GM23338 (cell line): ENCODE measurements at regions not wholly inside any gene's neighbourhood (a gene's known extent, or its start where the extent isn't known, plus 50 kb on each side); places are given as distances from the start of the nearest gene placed in this dataset.

Experiments
- ATAC-seq: fragments of 200-7000 bp; cut with Tn5 transposase; 3 replicates; pipeline ENCODE4 v1.9.1; 2020
- DNase-seq: peaks from one replicate; pipeline ENCODE4 v3.0.0-alpha.2; 2015; ENCODE audit warnings: low spot score
- H2AFZ ChIP-seq: fragments of 200-600 bp; sonication (generic); 2 replicates; pipeline ENCODE4 v1.8.0; 2016; ENCODE audit warnings: antibody characterized with exemption, mild to moderate bottlenecking, moderate library complexity
- H3F3A ChIP-seq: fragments of 200-600 bp; sonication (generic); replicated peaks from 2 replicates; pipeline ENCODE4 v1.8.0; 2017; ENCODE audit warnings: antibody characterized with exemption, mixed run types, low read depth
- H3K27ac ChIP-seq: fragments of 200-600 bp; sonication (generic); 2 replicates; pipeline ENCODE4 v1.6.1; 2016; ENCODE audit warnings: low read depth
- H3K27me3 ChIP-seq: fragments of 200-600 bp; sonication (generic); 2 replicates; pipeline ENCODE4 v1.8.0; 2016; ENCODE audit warnings: mild to moderate bottlenecking, mixed run types, moderate library complexity; ENCODE audit not compliant: insufficient read depth
- H3K36me3 ChIP-seq: fragments of 200-600 bp; sonication (generic); 2 replicates; pipeline ENCODE4 v1.8.0; 2016; ENCODE audit warnings: mild to moderate bottlenecking; ENCODE audit not compliant: insufficient read depth
- H3K4me1 ChIP-seq: fragments of 200-600 bp; sonication (generic); 2 replicates; pipeline ENCODE4 v1.8.0; 2016; ENCODE audit warnings: mild to moderate bottlenecking, moderate library complexity; ENCODE audit not compliant: insufficient read depth
- H3K4me2 ChIP-seq: fragments of 200-600 bp; sonication (generic); 2 replicates; pipeline ENCODE4 v1.7.1; 2017; ENCODE audit warnings: mixed run types
- H3K4me3 ChIP-seq: fragments of 200-600 bp; sonication (generic); 2 replicates; pipeline ENCODE4 v1.6.1; 2016; ENCODE audit warnings: mixed run types
- H3K79me2 ChIP-seq: fragments of 200-600 bp; sonication (generic); replicated peaks from 2 replicates; pipeline ENCODE4 v1.8.0; 2017; ENCODE audit warnings: mild to moderate bottlenecking; ENCODE audit not compliant: insufficient read depth
- H3K9me2 ChIP-seq: fragments of 200-600 bp; sonication (generic); 2 replicates; pipeline ENCODE4 v1.8.0; 2017; ENCODE audit not compliant: insufficient read depth
- H4K20me1 ChIP-seq: fragments of 200-600 bp; sonication (generic); replicated peaks from 2 replicates; pipeline ENCODE4 v1.8.0; 2017; ENCODE audit warnings: mild to moderate bottlenecking; ENCODE audit not compliant: insufficient read depth
- H3K27ac Mint-ChIP-seq: 2 replicates; pipeline ENCODE4 v1.8.0; 2020; ENCODE audit warnings: inconsistent platforms, mild to moderate bottlenecking, moderate library complexity, mixed read lengths
- H3K27me3 Mint-ChIP-seq: 3 replicates; pipeline ENCODE4 v1.8.0; 2022; ENCODE audit warnings: low read depth, mild to moderate bottlenecking, moderate library complexity, mixed read lengths, inconsistent platforms; ENCODE audit not compliant: insufficient read depth, poor library complexity
- H3K36me3 Mint-ChIP-seq: 3 replicates; pipeline ENCODE4 v1.8.0; 2021; ENCODE audit warnings: low read depth, mild to moderate bottlenecking, inconsistent platforms, moderate library complexity, mixed read lengths
- H3K4me1 Mint-ChIP-seq: 3 replicates; pipeline ENCODE4 v1.8.0; 2020; ENCODE audit warnings: mild to moderate bottlenecking, inconsistent platforms, mixed read lengths
- H3K4me3 Mint-ChIP-seq: 3 replicates; pipeline ENCODE4 v1.8.0; 2021; ENCODE audit warnings: moderate library complexity, mild to moderate bottlenecking, inconsistent platforms, mixed read lengths
- H3K9me3 Mint-ChIP-seq: 3 replicates; pipeline ENCODE4 v1.8.0; 2020; ENCODE audit warnings: moderate library complexity, mild to moderate bottlenecking, inconsistent platforms, mixed read lengths
- CREB1 ChIP-seq: fragments of 250-450 bp; sonication (Bioruptor Pico); IDR thresholded peaks from 2 replicates; pipeline ENCODE4 v1.5.0; 2020; ENCODE audit warnings: low read depth, mild to moderate bottlenecking, moderate library complexity
- CTCF ChIP-seq, 2 experiments: fragments of 200-600 bp in 1 of 2; sonication (generic) in 1 of 2; conservative IDR thresholded peaks; 2 replicates each; pipeline versions ENCODE4 v1.5.1 to v1.6.1; 2016 to 2017; ENCODE audit warnings: antibody characterized with exemption in 2 of 2, low read depth in 2 of 2, mild to moderate bottlenecking in 2 of 2, moderate library complexity in 1 of 2
- ETS1 ChIP-seq: IDR thresholded peaks from 2 replicates; pipeline ENCODE4 v1.6.1; 2016; ENCODE audit warnings: antibody characterized with exemption
- EZH2 ChIP-seq: fragments of 200-600 bp; sonication (generic); IDR thresholded peaks from one replicate; pipeline ENCODE4 v1.8.0; 2017; ENCODE audit warnings: antibody characterized with exemption, mild to moderate bottlenecking, low read depth; ENCODE audit not compliant: unreplicated experiment
- EZH2phosphoT487 ChIP-seq: fragments of 200-600 bp; sonication (generic); IDR thresholded peaks from one replicate; pipeline ENCODE4 v1.8.1; 2018; ENCODE audit warnings: antibody characterized with exemption; ENCODE audit not compliant: unreplicated experiment
- JUNB ChIP-seq: IDR thresholded peaks from one replicate; pipeline ENCODE4 v1.6.1; 2016; ENCODE audit warnings: antibody characterized with exemption; ENCODE audit not compliant: unreplicated experiment
- NANOG ChIP-seq: IDR thresholded peaks from 2 replicates; pipeline ENCODE4 v1.6.1; 2016; ENCODE audit warnings: antibody characterized with exemption, borderline replicate concordance
- POLR2AphosphoS5 ChIP-seq: IDR thresholded peaks from 2 replicates; pipeline ENCODE4 v1.6.1; 2016; ENCODE audit warnings: antibody characterized with exemption, low read depth
- REST ChIP-seq: IDR thresholded peaks from one replicate; pipeline ENCODE4 v1.6.1; 2018; ENCODE audit warnings: antibody characterized with exemption; ENCODE audit not compliant: unreplicated experiment
- STAT1 ChIP-seq: IDR thresholded peaks from one replicate; pipeline ENCODE4 v1.6.1; 2016; ENCODE audit warnings: antibody characterized with exemption; ENCODE audit not compliant: unreplicated experiment
- ZNF114 ChIP-seq: fragments of 250-450 bp; sonication (Bioruptor Pico); IDR thresholded peaks from 2 replicates; pipeline ENCODE4 v1.5.0; 2020; ENCODE audit warnings: mild to moderate bottlenecking, moderate library complexity
- ZNF331 ChIP-seq: fragments of 250-450 bp; sonication (Bioruptor Pico); IDR thresholded peaks from 2 replicates; pipeline ENCODE4 v1.5.0; 2020; ENCODE audit warnings: low read depth, mild to moderate bottlenecking, moderate library complexity
- ZNF462 ChIP-seq: fragments of 250-450 bp; sonication (Bioruptor Pico); IDR thresholded peaks from 2 replicates; pipeline ENCODE4 v1.5.0; 2020; ENCODE audit warnings: mild to moderate bottlenecking, moderate library complexity

GRCh38 chr2:8219096-8219495 lies 462.8 kb upstream of the ID2 start:
- Mint-ChIP-seq H3K4me1 (peaks cover 29% of the 10 kb centered on the region), H3K9me3 (no peaks in the 10 kb centered on the region), H3K27ac (no peak overlapping the region), H3K36me3 (no peaks in the 10 kb centered on the region), H3K4me3 (no peak overlapping the region), H3K27me3 (peaks cover 2% of the 10 kb centered on the region)
- DNase-seq (no peak), ATAC-seq (no peak)
- Histone ChIP-seq H3K27me3 (no peaks in the 10 kb centered on the region), H3F3A (no peaks in the 10 kb centered on the region), H3K9me2 (0 out of 2 replicates have a peak, but pooled peaks cover 3% of the 10 kb centered on the region), H4K20me1 (no peaks in the 10 kb centered on the region), H2AFZ (no peak overlapping the region), H3K36me3 (no peaks in the 10 kb centered on the region), H3K79me2 (no peaks in the 10 kb centered on the region), H3K4me1 (peaks cover 9% of the 10 kb centered on the region), H3K4me3 (no peak overlapping the region), H3K4me2 (no peak overlapping the region), H3K27ac (no peak overlapping the region)
- TF ChIP-seq NANOG (no peak), ZNF114 (CRISPR knock-in tag) (no peak), EZH2phosphoT487 (no peak), REST (no peak), JUNB (no peak), ZNF462 (CRISPR knock-in tag) (no peak), ETS1 (no peak), CTCF (conservative IDR thresholded peaks at IDR 0.05; ENCODE audit: low read depth in 2 of 2) (no peak), STAT1 (no peak), CREB1 (no peak), ZNF331 (CRISPR knock-in tag) (no peak), EZH2 (no peak), POLR2AphosphoS5 (no peak)
